ENCODE measurements at regions not wholly inside any gene's neighbourhood (a gene's known extent, or its start where the extent isn't known, plus 50 kb on each side); places are given as distances from the start of the nearest gene placed in this dataset.

- TF ChIP-seq POLR2A (IDR thresholded peaks at IDR 0.05) (no peak), CTCF (IDR thresholded peaks at IDR 0.05) (no peak)
Observed at GRCh38 chr2:43146083-43146482, 80.3 kb downstream of the ZFP36L2 start.

Data from body of pancreas (tissue), 4 donors.